ENCODE measurements at regions not wholly inside any gene's neighbourhood (a gene's known extent, or its start where the extent isn't known, plus 50 kb on each side); places are given as distances from the start of the nearest gene placed in this dataset.

DNA sequence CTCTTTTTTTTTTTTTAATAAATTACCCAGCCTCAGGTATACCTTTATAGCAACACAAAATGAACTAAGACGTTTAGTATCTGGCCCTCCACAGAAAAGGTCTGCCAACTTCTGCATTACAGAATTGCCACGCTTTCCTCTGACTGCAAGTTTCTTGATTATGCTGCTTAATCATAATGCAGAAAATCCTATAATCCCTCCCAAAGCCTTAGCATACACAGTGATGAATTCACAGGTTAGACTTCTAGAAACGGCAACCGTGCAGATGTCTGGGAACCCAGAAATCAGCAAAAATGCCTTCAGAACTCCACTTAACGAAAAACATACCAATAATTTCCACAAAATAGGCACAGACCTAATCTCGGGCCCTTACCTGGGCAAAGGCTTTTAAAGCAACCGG is 144.7 kb upstream of the FRMD4B start:
- TF ChIP-seq RFX5 (IDR thresholded peaks at IDR 0.05; ENCODE audit: low read length) (no peak), SMC3 (IDR thresholded peaks at IDR 0.05; ENCODE audit: low read depth, low read length) (no peak), RAD21 (IDR thresholded peaks at IDR 0.05; ENCODE audit: low read length) (no peak), POLR2AphosphoS5 (IDR thresholded peaks at IDR 0.05; ENCODE audit: low read depth, low read length) (no peak), TEAD4 (IDR thresholded peaks at IDR 0.05; ENCODE audit: borderline replicate concordance, insufficient read depth) (no peak)
- TF ChIP-seq, protein P1, sequence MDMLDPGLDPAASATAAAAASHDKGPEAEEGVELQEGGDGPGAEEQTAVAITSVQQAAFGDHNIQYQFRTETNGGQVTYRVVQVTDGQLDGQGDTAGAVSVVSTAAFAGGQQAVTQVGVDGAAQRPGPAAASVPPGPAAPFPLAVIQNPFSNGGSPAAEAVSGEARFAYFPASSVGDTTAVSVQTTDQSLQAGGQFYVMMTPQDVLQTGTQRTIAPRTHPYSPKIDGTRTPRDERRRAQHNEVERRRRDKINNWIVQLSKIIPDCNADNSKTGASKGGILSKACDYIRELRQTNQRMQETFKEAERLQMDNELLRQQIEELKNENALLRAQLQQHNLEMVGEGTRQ (IDR thresholded peaks at IDR 0.05; ENCODE audit: borderline replicate concordance, low read depth, low read length) = no peak
- TF ChIP-seq, protein P2, sequence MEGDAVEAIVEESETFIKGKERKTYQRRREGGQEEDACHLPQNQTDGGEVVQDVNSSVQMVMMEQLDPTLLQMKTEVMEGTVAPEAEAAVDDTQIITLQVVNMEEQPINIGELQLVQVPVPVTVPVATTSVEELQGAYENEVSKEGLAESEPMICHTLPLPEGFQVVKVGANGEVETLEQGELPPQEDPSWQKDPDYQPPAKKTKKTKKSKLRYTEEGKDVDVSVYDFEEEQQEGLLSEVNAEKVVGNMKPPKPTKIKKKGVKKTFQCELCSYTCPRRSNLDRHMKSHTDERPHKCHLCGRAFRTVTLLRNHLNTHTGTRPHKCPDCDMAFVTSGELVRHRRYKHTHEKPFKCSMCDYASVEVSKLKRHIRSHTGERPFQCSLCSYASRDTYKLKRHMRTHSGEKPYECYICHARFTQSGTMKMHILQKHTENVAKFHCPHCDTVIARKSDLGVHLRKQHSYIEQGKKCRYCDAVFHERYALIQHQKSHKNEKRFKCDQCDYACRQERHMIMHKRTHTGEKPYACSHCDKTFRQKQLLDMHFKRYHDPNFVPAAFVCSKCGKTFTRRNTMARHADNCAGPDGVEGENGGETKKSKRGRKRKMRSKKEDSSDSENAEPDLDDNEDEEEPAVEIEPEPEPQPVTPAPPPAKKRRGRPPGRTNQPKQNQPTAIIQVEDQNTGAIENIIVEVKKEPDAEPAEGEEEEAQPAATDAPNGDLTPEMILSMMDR (IDR thresholded peaks at IDR 0.05) = no peak

Measured in SK-N-SH (cell line).